OCI-LY7 (cell line): ENCODE measurements at regions not wholly inside any gene's neighbourhood (a gene's known extent, or its start where the extent isn't known, plus 50 kb on each side); places are given as distances from the start of the nearest gene placed in this dataset.

Source experiments
- CTCF ChIP-seq: fragments of 200-600 bp; sonication (generic); conservative IDR thresholded peaks from 2 replicates; pipeline ENCODE4 v1.5.1; 2014; ENCODE audit warnings: mild to moderate bottlenecking, antibody characterized with exemption, low read length, moderate library complexity, mixed read lengths
- EZH2phosphoT487 ChIP-seq: fragments of 200-600 bp; sonication (generic); IDR thresholded peaks from 2 replicates; pipeline ENCODE4 v1.6.1; 2018; ENCODE audit warnings: low read depth, borderline replicate concordance, mild to moderate bottlenecking, mixed run types, antibody characterized with exemption, low read length, moderate library complexity, mixed read lengths

GRCh38 chr3:173275740-173276139, 121.8 kb upstream of the NLGN1 start:
- TF ChIP-seq CTCF (peak; percentile 67), EZH2phosphoT487 (no peak)
